IMR-90 (cell line): ENCODE measurements at regions not wholly inside any gene's neighbourhood (a gene's known extent, or its start where the extent isn't known, plus 50 kb on each side); places are given as distances from the start of the nearest gene placed in this dataset.

ENCODE experiments used
- ATAC-seq: fragments of 200-7000 bp; cut with Tn5 transposase; 2 replicates; pipeline ENCODE4 v1.9.1; 2020; ENCODE audit warnings: low read depth, mild to moderate bottlenecking, moderate library complexity
- BruUV-seq: library from RNA; stranded (reverse); fragments of 400-500 nt; replicated peaks from 2 replicates; lab custom pipeline; 2021; lab: Mats Ljungman, UMichigan
- CTCF ChIA-PET: fragments of 300-600 bp; formaldehyde crosslinking; extraction: SDS; loops from one replicate; lab custom pipeline; 2021; ENCODE audit warnings: antibody characterized with exemption; lab: Yijun Ruan, JAX
- POLR2A ChIA-PET: fragments of 300-600 bp; sonication (Branson Sonifier 250); formaldehyde crosslinking; loops from one replicate; lab custom pipeline; 2022; ENCODE audit warnings: antibody characterized with exemption; ENCODE audit not compliant: unreplicated experiment; lab: Charles Lee
- DNase-seq: peaks from one replicate; pipeline ENCODE4 v3.0.0; 2013
- H2AFZ ChIP-seq: replicated peaks from 2 replicates; pipeline ENCODE3; 2013; ENCODE audit warnings: low read length, mild to moderate bottlenecking; ENCODE audit not compliant: poor library complexity
- H2AK5ac ChIP-seq: 2 replicates; pipeline ENCODE4 v1.6.1; 2013; ENCODE audit warnings: low read depth, low read length, inconsistent platforms
- H2AK9ac ChIP-seq: replicated peaks from 2 replicates; pipeline ENCODE3; 2013; ENCODE audit warnings: mild to moderate bottlenecking, low read depth, low read length, moderate library complexity; ENCODE audit not compliant: poor library complexity
- H2BK120ac ChIP-seq: 2 replicates; pipeline ENCODE4 v1.6.1; 2013; ENCODE audit warnings: low read depth, low read length, inconsistent platforms
- H2BK15ac ChIP-seq: 3 replicates; pipeline ENCODE4 v1.6.1; 2013; ENCODE audit warnings: low read depth, low read length, inconsistent platforms
- H2BK20ac ChIP-seq: 2 replicates; pipeline ENCODE4 v1.6.1; 2013; ENCODE audit warnings: low read depth, mild to moderate bottlenecking, inconsistent platforms, low read length, moderate library complexity
- H2BK5ac ChIP-seq: 2 replicates; pipeline ENCODE4 v1.6.1; 2013; ENCODE audit warnings: mild to moderate bottlenecking, low read depth, low read length, inconsistent platforms; ENCODE audit not compliant: poor library complexity, severe bottlenecking
- H3K14ac ChIP-seq: replicated peaks from 2 replicates; pipeline ENCODE4 v1.6.1; 2013; ENCODE audit warnings: low read depth, low read length, inconsistent platforms
- H3K18ac ChIP-seq: 2 replicates; pipeline ENCODE4 v1.6.1; 2013; ENCODE audit warnings: low read depth, low read length, control low read depth
- H3K23ac ChIP-seq: 2 replicates; pipeline ENCODE4 v1.6.1; 2013; ENCODE audit warnings: low read depth, low read length, inconsistent platforms
- H3K27ac ChIP-seq: 2 replicates; pipeline ENCODE4 v1.5.1; 2013; ENCODE audit warnings: mild to moderate bottlenecking, control low read depth, low read length; ENCODE audit not compliant: insufficient read depth
- H3K27me3 ChIP-seq: 2 replicates; pipeline ENCODE4 v1.6.1; 2013; ENCODE audit warnings: low read length; ENCODE audit not compliant: control insufficient read depth, insufficient read depth
- H3K36me3 ChIP-seq: 2 replicates; pipeline ENCODE4 v1.6.1; 2013; ENCODE audit warnings: low read length, mixed read lengths; ENCODE audit not compliant: control insufficient read depth, insufficient read depth
- H3K4ac ChIP-seq: 2 replicates; pipeline ENCODE4 v1.6.1; 2013; ENCODE audit warnings: low read depth, low read length, inconsistent platforms
- H3K4me1 ChIP-seq: 2 replicates; pipeline ENCODE4 v1.6.1; 2013; ENCODE audit warnings: low read length, mixed read lengths; ENCODE audit not compliant: control insufficient read depth, insufficient read depth
- H3K4me2 ChIP-seq: 2 replicates; pipeline ENCODE4 v1.6.1; 2013; ENCODE audit warnings: low read depth, mild to moderate bottlenecking, control low read depth, low read length, moderate library complexity
- H3K4me3 ChIP-seq: 2 replicates; pipeline ENCODE4 v1.5.1; 2013; ENCODE audit warnings: low read depth, mild to moderate bottlenecking, control low read depth, low read length, moderate library complexity; ENCODE audit not compliant: insufficient read depth
- H3K56ac ChIP-seq: 2 replicates; pipeline ENCODE4 v1.6.1; 2013; ENCODE audit warnings: low read length, inconsistent platforms; ENCODE audit not compliant: insufficient read depth; ENCODE audit errors: extremely low read depth
- H3K79me1 ChIP-seq, 2 experiments: 2 replicates each; pipeline ENCODE4 v1.6.1; 2013; ENCODE audit warnings: low read length in 2 of 2, inconsistent platforms in 1 of 2, low read depth in 1 of 2
- H3K9ac ChIP-seq: 2 replicates; pipeline ENCODE4 v1.6.1; 2013; ENCODE audit warnings: low read depth, low read length, control low read depth
- H3K9me1 ChIP-seq: 2 replicates; pipeline ENCODE4 v1.6.1; 2013; ENCODE audit warnings: low read length, inconsistent platforms; ENCODE audit not compliant: insufficient read depth
- H3K9me3 ChIP-seq: 2 replicates; pipeline ENCODE4 v1.6.1; 2013; ENCODE audit warnings: low read length; ENCODE audit not compliant: control insufficient read depth, insufficient read depth
- H4K20me1 ChIP-seq: 2 replicates; pipeline ENCODE4 v1.6.1; 2013; ENCODE audit warnings: low read length, inconsistent platforms; ENCODE audit not compliant: insufficient read depth
- H4K5ac ChIP-seq: 2 replicates; pipeline ENCODE4 v1.6.1; 2013; ENCODE audit warnings: mild to moderate bottlenecking, low read depth, low read length, control low read depth
- H4K8ac ChIP-seq, 2 experiments: 2 replicates each; pipeline ENCODE4 v1.6.1; 2013; ENCODE audit warnings: low read depth in 2 of 2, low read length in 2 of 2, control low read depth in 1 of 2, inconsistent platforms in 1 of 2
- H4K91ac ChIP-seq: 2 replicates; pipeline ENCODE4 v1.6.1; 2013; ENCODE audit warnings: low read depth, low read length, inconsistent platforms; ENCODE audit not compliant: insufficient read depth
- BHLHE40 ChIP-seq: fragments of 150-350 bp; IDR thresholded peaks from 2 replicates; pipeline ENCODE4 v1.6.1; 2016; ENCODE audit warnings: mild to moderate bottlenecking, low read depth, low read length
- CEBPB ChIP-seq: IDR thresholded peaks from 2 replicates; pipeline ENCODE4 v1.6.1; 2012; ENCODE audit warnings: low read depth, low read length, improper control_type of control experiment
- CHD1 ChIP-seq: IDR thresholded peaks from 2 replicates; pipeline ENCODE4 v1.6.1; 2012; ENCODE audit warnings: low read depth, low read length, improper control_type of control experiment
- MAFK ChIP-seq: IDR thresholded peaks from 2 replicates; pipeline ENCODE4 v1.6.1; 2012; ENCODE audit warnings: low read depth, low read length, improper control_type of control experiment
- MAZ ChIP-seq: IDR thresholded peaks from 2 replicates; pipeline ENCODE4 v1.6.1; 2012; ENCODE audit warnings: low read depth, mild to moderate bottlenecking, low read length, improper control_type of control experiment, moderate library complexity, borderline replicate concordance
- MXI1 ChIP-seq: IDR thresholded peaks from 2 replicates; pipeline ENCODE4 v1.6.1; 2012; ENCODE audit warnings: low read depth, mild to moderate bottlenecking, low read length, moderate library complexity, borderline replicate concordance
- POLR2A ChIP-seq: IDR thresholded peaks from 2 replicates; pipeline ENCODE4 v1.6.1; 2012; ENCODE audit warnings: mild to moderate bottlenecking, low read depth, low read length
- RAD21 ChIP-seq: IDR thresholded peaks from 2 replicates; pipeline ENCODE4 v1.6.1; 2012; ENCODE audit warnings: low read length, improper control_type of control experiment
- RCOR1 ChIP-seq: IDR thresholded peaks from 2 replicates; pipeline ENCODE4 v1.6.1; 2012; ENCODE audit warnings: mild to moderate bottlenecking, low read length, improper control_type of control experiment; ENCODE audit not compliant: insufficient replicate concordance
- RFX5 ChIP-seq: IDR thresholded peaks from 2 replicates; pipeline ENCODE4 v1.8.0; 2012; ENCODE audit warnings: low read depth, mild to moderate bottlenecking, low read length, moderate library complexity
- SMC3 ChIP-seq: fragments of 150-350 bp; IDR thresholded peaks from 2 replicates; pipeline ENCODE4 v1.6.1; 2016; ENCODE audit warnings: low read depth, mild to moderate bottlenecking, antibody characterized with exemption, low read length, moderate library complexity
- USF2 ChIP-seq: fragments of 150-350 bp; IDR thresholded peaks from 2 replicates; pipeline ENCODE4 v1.6.1; 2017; ENCODE audit warnings: mild to moderate bottlenecking, antibody characterized with exemption, low read length, low read depth
- WGBS, 2 experiments: methylation state at CpG; one replicate each; pipeline versions ENCODE4 v1.1.5 to v1.1.7; 2013; ENCODE audit warnings: missing lambda C conversion rate in 2 of 2; ENCODE audit not compliant: insufficient read length in 1 of 2; ENCODE audit errors: extremely low coverage in 2 of 2; 5-methylcytosine and 5-hydroxymethylcytosine counted together
- dilution Hi-C: fragments of 300-500 bp; cut with HindIII; formaldehyde crosslinking; loops from one replicate; pipeline ENCODE4 v1.14.3; 2018; ENCODE audit warnings: low sequenced_read_pairs; ENCODE audit not compliant: unreplicated experiment
- in situ Hi-C: fragments of 300-500 bp; cut with MboI; formaldehyde crosslinking; loops from 3 replicates; pipeline ENCODE4 v1.14.3; 2019; ENCODE audit warnings: low sequenced_read_pairs, inconsistent platforms, mixed read lengths
- intact Hi-C: fragments of 100-400 bp; cut with micrococcal nuclease; formaldehyde crosslinking; loops from 2 replicates; pipeline ENCODE4 v1.10.0; 2022
- TF ChIP-seq, protein P1 (sequence below): conservative IDR thresholded peaks from 2 replicates; pipeline ENCODE4 v1.5.1; 2012; ENCODE audit warnings: mild to moderate bottlenecking, low read depth, low read length, improper control_type of control experiment

DNA sequence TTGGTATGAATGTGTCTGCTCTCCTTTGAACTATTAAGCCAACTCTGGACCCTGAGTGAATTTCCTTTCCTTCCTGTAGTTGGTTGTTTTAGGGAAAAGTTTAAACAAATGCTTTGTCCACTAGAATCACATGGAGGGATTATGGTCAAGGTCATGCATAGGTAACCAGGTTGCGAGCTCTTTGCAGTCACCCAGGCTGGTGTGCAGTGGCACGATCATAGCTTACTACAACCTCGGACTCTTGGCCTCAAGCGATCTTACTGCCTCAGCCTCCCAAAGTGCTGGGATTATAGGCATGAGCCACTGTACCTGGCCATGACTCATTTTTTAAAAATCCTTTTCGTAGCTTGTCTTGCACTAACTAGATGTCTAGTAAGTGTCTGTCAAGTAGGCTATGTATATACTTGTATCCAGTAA is 88.0 kb upstream of the SOX4 start:
- intact Hi-C loops (loop anchor here (10.0 kb wide), 1 partner anchor 631 kb away; no protein-coding TSS in a partner anchor), in situ Hi-C loops (no loop called here), dilution Hi-C loops (no loop called here)
- Histone ChIP-seq H3K36me3 (no peaks in the 10 kb centered on the region), H2BK15ac (no peak overlapping the region), H2AK9ac (no peak overlapping the region), H3K23ac (no peak overlapping the region), H3K9ac (no peak overlapping the region), H3K4me1 (no peaks in the 10 kb centered on the region), H2BK120ac (no peak overlapping the region), H3K4ac (no peak overlapping the region), H3K9me3 (no peaks in the 10 kb centered on the region), H4K91ac (no peak overlapping the region), H3K18ac (no peak overlapping the region), H2AK5ac (no peak overlapping the region), H3K56ac (no peak overlapping the region), H2BK5ac (no peak overlapping the region), H2AFZ (no peak overlapping the region), H4K20me1 (no peaks in the 10 kb centered on the region), H3K9me1 (no peaks in the 10 kb centered on the region), H4K5ac (no peak overlapping the region), H3K14ac (no peak overlapping the region), H3K79me1 (no peaks in the 10 kb centered on the region), H2BK20ac (no peak overlapping the region), H3K27ac (no peak overlapping the region), H3K4me3 (no peak overlapping the region), H3K27me3 (no peaks in the 10 kb centered on the region), H3K4me2 (no peak overlapping the region), H4K8ac (no peak overlapping the region)
- DNase-seq (no peak), ATAC-seq (no peak)
- no TSS peak for BruUV-seq
- TF ChIP-seq CEBPB, result no peak
- TF ChIP-seq MAFK, result no peak
- TF ChIP-seq SMC3, result no peak
- TF ChIP-seq CHD1, result no peak
- TF ChIP-seq MAZ, result no peak
- no peak for TF ChIP-seq BHLHE40
- no peak for TF ChIP-seq USF2
- no peak for TF ChIP-seq POLR2A
- TF ChIP-seq MXI1, result no peak
- TF ChIP-seq, protein P1, sequence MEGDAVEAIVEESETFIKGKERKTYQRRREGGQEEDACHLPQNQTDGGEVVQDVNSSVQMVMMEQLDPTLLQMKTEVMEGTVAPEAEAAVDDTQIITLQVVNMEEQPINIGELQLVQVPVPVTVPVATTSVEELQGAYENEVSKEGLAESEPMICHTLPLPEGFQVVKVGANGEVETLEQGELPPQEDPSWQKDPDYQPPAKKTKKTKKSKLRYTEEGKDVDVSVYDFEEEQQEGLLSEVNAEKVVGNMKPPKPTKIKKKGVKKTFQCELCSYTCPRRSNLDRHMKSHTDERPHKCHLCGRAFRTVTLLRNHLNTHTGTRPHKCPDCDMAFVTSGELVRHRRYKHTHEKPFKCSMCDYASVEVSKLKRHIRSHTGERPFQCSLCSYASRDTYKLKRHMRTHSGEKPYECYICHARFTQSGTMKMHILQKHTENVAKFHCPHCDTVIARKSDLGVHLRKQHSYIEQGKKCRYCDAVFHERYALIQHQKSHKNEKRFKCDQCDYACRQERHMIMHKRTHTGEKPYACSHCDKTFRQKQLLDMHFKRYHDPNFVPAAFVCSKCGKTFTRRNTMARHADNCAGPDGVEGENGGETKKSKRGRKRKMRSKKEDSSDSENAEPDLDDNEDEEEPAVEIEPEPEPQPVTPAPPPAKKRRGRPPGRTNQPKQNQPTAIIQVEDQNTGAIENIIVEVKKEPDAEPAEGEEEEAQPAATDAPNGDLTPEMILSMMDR, result no peak
- TF ChIP-seq RCOR1, result no peak
- no peak for TF ChIP-seq RAD21
- TF ChIP-seq RFX5, result no peak
- ChIA-PET POLR2A (no interaction called here), CTCF (no interaction called here)
- WGBS, 2 experiments, result 92% methylated on average over 4 of the region's 5 CpGs; no CpG with 5 or more reads in 1 of the 2 experiments
